ENCODE measurements at regions not wholly inside any gene's neighbourhood (a gene's known extent, or its start where the extent isn't known, plus 50 kb on each side); places are given as distances from the start of the nearest gene placed in this dataset.

DNA sequence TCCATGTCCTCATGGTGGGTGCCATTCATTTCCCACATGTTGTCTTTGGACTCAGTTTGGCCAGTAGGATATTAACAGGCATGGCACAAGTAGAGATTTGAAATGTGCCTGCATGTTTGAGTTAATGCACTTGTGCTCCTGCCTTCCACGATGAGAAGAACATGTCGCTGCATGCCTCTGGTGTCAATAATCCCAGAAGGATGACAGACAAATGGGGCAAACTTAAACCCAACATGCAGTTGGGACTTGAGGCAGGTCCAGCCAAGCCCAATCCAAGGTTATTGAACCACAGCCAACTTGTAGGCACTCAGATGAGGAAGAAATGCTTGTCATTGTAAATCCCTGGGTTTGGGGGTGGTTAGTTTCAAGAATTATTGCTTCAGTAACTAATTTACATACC is 174.6 kb downstream of the TRIM33 start:
- TF ChIP-seq, protein P1, sequence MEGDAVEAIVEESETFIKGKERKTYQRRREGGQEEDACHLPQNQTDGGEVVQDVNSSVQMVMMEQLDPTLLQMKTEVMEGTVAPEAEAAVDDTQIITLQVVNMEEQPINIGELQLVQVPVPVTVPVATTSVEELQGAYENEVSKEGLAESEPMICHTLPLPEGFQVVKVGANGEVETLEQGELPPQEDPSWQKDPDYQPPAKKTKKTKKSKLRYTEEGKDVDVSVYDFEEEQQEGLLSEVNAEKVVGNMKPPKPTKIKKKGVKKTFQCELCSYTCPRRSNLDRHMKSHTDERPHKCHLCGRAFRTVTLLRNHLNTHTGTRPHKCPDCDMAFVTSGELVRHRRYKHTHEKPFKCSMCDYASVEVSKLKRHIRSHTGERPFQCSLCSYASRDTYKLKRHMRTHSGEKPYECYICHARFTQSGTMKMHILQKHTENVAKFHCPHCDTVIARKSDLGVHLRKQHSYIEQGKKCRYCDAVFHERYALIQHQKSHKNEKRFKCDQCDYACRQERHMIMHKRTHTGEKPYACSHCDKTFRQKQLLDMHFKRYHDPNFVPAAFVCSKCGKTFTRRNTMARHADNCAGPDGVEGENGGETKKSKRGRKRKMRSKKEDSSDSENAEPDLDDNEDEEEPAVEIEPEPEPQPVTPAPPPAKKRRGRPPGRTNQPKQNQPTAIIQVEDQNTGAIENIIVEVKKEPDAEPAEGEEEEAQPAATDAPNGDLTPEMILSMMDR (IDR thresholded peaks at IDR 0.05; ENCODE audit: low read length, missing control alignments): no peak
- no peak overlapping the region for H3K4me3 ChIP-seq (replicated peaks; ENCODE audit: low read depth, low read length)
- DNase-seq (ENCODE audit: low read depth): no peak

DNA sequence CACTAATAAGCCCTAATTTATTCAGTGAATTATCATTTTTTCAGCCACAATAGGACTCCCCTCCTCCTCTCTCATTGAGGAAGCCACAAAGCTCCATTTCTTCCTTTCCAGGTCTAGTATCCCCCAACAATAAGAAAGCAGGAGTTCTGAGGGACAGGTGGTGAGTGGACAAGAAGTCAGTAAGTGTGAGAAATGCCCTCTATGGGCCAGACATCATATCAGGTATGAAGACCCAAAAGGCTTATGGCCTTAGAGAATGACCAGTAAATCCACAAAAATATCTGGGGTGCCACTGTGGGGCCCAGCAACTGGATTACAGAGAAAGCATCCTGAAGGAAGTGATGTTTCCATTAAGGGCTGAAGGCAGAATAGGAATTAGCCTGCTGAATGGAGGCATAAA is 175.7 kb downstream of the TRIM33 start:
- no peak for DNase-seq (ENCODE audit: low read depth)
- no peak overlapping the region for H3K4me3 ChIP-seq (replicated peaks; ENCODE audit: low read depth, low read length)
- TF ChIP-seq, protein P1 (IDR thresholded peaks at IDR 0.05; ENCODE audit: low read length, missing control alignments): no peak

DNA sequence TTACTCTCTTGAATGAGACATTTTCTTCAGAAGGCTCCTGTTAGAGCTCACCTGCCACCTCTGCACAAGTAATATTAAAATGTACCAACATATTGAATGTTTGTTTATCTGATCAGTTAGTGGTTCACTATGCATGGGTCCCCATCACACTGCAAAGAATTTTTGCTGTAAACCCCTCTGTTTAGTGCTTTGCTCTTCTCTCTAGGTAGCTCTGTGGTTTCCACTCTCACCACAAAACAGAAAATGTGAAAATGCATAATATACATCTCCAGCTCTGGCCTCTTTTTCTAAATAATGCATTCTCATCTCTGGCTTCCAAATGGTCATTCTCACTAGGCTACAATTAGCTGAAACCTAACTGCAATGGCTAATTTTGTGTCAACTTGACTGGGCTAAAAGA is 176.7 kb downstream of the TRIM33 start:
- no peak for DNase-seq (ENCODE audit: low read depth)
- TF ChIP-seq, protein P1 (IDR thresholded peaks at IDR 0.05; ENCODE audit: low read length, missing control alignments): no peak
- H3K4me3 ChIP-seq (replicated peaks; ENCODE audit: low read depth, low read length): no peak overlapping the region

DNA sequence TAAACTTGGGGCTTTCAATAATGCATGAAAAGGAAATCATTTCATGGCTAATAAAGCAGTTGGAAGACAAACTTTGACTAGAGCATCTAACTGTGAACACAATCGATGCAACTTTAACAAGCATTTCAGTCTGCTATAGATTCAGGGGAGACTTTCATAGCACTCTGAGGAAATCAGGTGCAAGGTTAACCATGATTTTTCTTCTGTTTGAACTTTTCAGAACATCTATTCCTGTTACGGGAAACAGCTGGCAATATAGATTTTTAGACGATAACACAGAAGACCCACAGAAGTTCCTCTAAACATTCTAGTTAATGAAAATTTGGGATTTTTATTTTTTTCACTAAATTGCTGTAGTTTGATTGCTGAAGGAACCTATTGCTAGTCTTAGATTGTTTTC is 177.3 kb downstream of the TRIM33 start:
- TF ChIP-seq, protein P1 (IDR thresholded peaks at IDR 0.05; ENCODE audit: low read length, missing control alignments): no peak
- H3K4me3 ChIP-seq (replicated peaks; ENCODE audit: low read depth, low read length): no peak overlapping the region
- DNase-seq (ENCODE audit: low read depth): no peak

DNA sequence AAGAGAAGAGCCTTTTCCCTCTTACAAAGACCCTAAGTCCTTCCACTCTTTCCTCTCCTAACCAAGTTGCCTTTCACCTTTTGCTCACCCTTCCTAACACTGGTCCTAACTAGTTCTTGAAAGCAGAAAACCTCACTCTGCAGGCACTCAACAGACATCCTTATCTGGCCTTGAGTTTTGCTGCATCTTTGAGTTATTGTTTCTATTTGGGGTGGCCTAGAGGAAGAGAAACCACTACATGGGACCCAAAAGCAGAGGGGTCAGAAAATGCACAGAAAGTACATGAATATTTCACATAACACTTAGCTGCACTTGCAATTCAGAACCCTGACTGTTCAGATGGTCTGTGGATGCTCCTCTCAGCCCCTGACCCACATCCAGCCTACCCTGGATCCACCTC is 178.3 kb upstream of the SYT6 start:
- H3K4me3 ChIP-seq (replicated peaks; ENCODE audit: low read depth, low read length): no peak overlapping the region
- TF ChIP-seq, protein P1 (IDR thresholded peaks at IDR 0.05; ENCODE audit: low read length, missing control alignments): no peak
- DNase-seq (ENCODE audit: low read depth): no peak

DNA sequence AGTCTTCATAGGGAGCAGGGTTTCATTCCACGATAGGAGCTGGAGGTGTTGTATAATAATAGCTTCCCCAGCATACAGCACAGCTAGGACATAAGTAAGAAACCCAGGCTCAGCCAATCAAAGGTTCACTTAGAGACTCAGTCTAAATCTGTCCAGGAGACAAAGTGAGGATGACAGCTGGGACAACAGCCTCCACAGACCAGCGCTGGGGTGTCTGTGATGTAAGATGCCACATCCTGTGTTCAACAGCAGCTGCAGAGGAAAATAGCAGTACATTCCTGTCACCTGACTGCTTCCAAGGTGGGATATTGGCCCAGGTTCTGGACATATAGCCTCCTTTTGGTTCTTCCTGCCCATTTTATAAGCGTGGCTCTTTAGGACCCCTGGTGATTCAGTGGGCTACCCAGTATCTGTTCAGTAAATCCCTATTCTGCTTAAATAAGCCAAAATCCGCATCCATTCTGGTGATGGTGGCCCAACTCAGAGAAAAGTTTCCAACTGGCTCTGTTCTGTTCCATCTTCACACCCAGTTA is 176.8 kb upstream of the SYT6 start:
- TF ChIP-seq, protein P1 (IDR thresholded peaks at IDR 0.05; ENCODE audit: low read length, missing control alignments): no peak
- no peak overlapping the region for H3K4me3 ChIP-seq (replicated peaks; ENCODE audit: low read depth, low read length)
- DNase-seq (ENCODE audit: low read depth): no peak

DNA sequence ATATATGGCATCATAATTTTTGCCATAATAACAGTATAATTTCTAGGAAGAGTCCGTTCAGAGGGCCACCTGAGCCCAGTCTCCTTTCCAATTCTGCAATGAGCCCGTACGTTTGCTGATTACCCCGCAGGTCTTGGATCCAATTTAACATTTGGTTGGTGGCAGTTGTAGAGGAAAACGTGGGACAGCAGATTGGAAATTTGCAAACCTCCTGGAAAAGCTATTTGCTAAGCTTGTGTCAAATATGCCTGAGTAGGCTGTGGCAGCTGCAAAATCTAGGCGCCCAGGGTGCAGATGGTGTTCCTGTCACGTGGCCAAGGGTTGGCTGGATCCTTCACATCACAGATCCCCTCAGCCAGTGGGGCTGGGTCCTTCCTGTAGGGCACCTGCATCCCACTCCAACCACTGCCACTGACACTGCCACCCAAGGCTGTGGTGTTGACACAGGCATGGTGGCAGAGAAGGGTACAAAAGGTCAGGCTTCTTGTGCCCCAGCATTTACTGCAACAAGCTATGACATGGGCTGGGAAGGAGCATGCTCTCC is 174.8 kb upstream of the SYT6 start:
- H3K4me3 ChIP-seq (replicated peaks; ENCODE audit: low read depth, low read length): no peak overlapping the region
- no peak for DNase-seq (ENCODE audit: low read depth)
- TF ChIP-seq, protein P1 (IDR thresholded peaks at IDR 0.05; ENCODE audit: low read length, missing control alignments): no peak

Measured in fibroblast of pulmonary artery (primary cell).